GM12891 (cell line): ENCODE measurements at regions not wholly inside any gene's neighbourhood (a gene's known extent, or its start where the extent isn't known, plus 50 kb on each side); places are given as distances from the start of the nearest gene placed in this dataset.

Source experiments
- POLR2A ChIP-seq: IDR thresholded peaks from 2 replicates; pipeline ENCODE4 v1.6.1; 2011; ENCODE audit warnings: low read depth, low read length, control low read depth
- POLR2AphosphoS5 ChIP-seq: IDR thresholded peaks from 2 replicates; pipeline ENCODE4 v1.6.1; 2011; ENCODE audit warnings: low read depth, low read length, control low read depth
- POU2F2 ChIP-seq: IDR thresholded peaks from 2 replicates; pipeline ENCODE4 v1.6.1; 2011; ENCODE audit warnings: low read depth, mild to moderate bottlenecking, control low read depth, low read length, moderate library complexity
- SPI1 ChIP-seq: IDR thresholded peaks from 2 replicates; pipeline ENCODE4 v1.6.1; 2011; ENCODE audit warnings: low read depth, low read length, control low read depth
- TAF1 ChIP-seq: IDR thresholded peaks from 2 replicates; pipeline ENCODE4 v1.6.1; 2011; ENCODE audit warnings: low read depth, low read length, control low read depth

DNA sequence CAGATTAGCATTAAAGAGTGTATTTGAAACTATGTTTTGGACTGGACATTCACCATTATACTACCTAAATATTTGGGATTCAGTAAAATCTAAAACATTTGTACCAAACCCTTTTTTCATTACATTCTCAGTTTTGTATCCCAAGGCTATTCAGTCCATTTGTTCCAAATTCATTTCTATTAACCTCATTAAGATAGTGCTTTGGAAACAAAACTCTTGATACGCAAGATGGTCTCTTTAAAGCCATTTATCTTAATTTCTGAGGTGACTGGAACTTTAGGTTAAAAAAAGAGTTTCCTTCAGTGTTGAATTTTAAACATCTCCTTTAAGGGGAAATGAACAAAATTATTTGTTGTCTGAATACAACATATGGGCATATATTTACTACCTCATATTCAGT, 702.5 kb upstream of the GRAMD2B start:
- TF ChIP-seq POLR2A (no peak), TAF1 (no peak), POLR2AphosphoS5 (no peak), POU2F2 (no peak), SPI1 (no peak)
